HEK293 (cell line): ENCODE measurements at regions not wholly inside any gene's neighbourhood (a gene's known extent, or its start where the extent isn't known, plus 50 kb on each side); places are given as distances from the start of the nearest gene placed in this dataset.

Experiments used
- CTCF ChIA-PET: fragments of 350-600 bp; formaldehyde crosslinking; extraction: SDS; loops from one replicate; lab custom pipeline; 2021; ENCODE audit warnings: antibody characterized with exemption; lab: Yijun Ruan, JAX
- POLR2A ChIA-PET: fragments of 300-600 bp; formaldehyde crosslinking; extraction: SDS; loops from one replicate; lab custom pipeline; 2020; ENCODE audit warnings: antibody characterized with exemption, inconsistent platforms; lab: Yijun Ruan, JAX
- H3K27ac ChIP-seq: fragments of 200-500 bp; sonication (Bioruptor generic); 2 replicates; pipeline ENCODE4 v1.5.1; 2014; ENCODE audit warnings: low read depth, low read length, control low read depth, inconsistent platforms; ENCODE audit errors: extremely low read depth
- H3K36me3 ChIP-seq, 2 experiments: fragments of 200-500 bp in 1 of 2; sonication (Bioruptor generic) in 1 of 2; 1 replicate in 1 of 2; 2 replicates in 1 of 2; pipeline ENCODE4 v1.5.1; 2014 to 2017; ENCODE audit warnings: inconsistent platforms in 2 of 2, low read length in 2 of 2; ENCODE audit not compliant: control insufficient read depth in 2 of 2, insufficient read depth in 1 of 2
- H3K4me1 ChIP-seq: fragments of 200-500 bp; sonication (Bioruptor generic); 2 replicates; pipeline ENCODE4 v1.5.1; 2014; ENCODE audit warnings: mild to moderate bottlenecking, low read length, inconsistent platforms; ENCODE audit not compliant: control insufficient read depth, insufficient read depth
- H3K4me3 ChIP-seq: 2 replicates; pipeline ENCODE4 v1.5.1; 2011; ENCODE audit warnings: low read depth, mild to moderate bottlenecking, control low read depth, low read length, moderate library complexity
- H3K9me3 ChIP-seq: fragments of 200-500 bp; sonication (Bioruptor generic); 2 replicates; pipeline ENCODE4 v1.5.1; 2014; ENCODE audit warnings: low read depth, low read length, inconsistent platforms; ENCODE audit not compliant: control insufficient read depth, insufficient read depth
- SCRT2 ChIP-seq: fragments of 450-650 bp; formaldehyde crosslinking; IDR thresholded peaks from 2 replicates; pipeline ENCODE4 v1.5.1; 2016; ENCODE audit warnings: missing biosample characterization, missing genetic modification characterization
- ZNF223 ChIP-seq: fragments of 450-650 bp; formaldehyde crosslinking; IDR thresholded peaks from 2 replicates; pipeline ENCODE4 v1.5.1; 2016; ENCODE audit warnings: missing biosample characterization, missing genetic modification characterization
- ZNF423 ChIP-seq: fragments of 450-650 bp; formaldehyde crosslinking; IDR thresholded peaks from 2 replicates; pipeline ENCODE4 v1.5.1; 2016; ENCODE audit warnings: missing biosample characterization, missing genetic modification characterization
- ZNF433 ChIP-seq: fragments of 450-650 bp; formaldehyde crosslinking; IDR thresholded peaks from 2 replicates; pipeline ENCODE4 v1.5.1; 2016; ENCODE audit warnings: missing biosample characterization, missing genetic modification characterization, low read depth
- ZNF48 ChIP-seq: fragments of 450-650 bp; formaldehyde crosslinking; IDR thresholded peaks from 2 replicates; pipeline ENCODE4 v1.5.1; 2016; ENCODE audit warnings: missing biosample characterization, missing genetic modification characterization
- TF ChIP-seq, protein P1 (sequence below): fragments of 450-650 bp; formaldehyde crosslinking; IDR thresholded peaks from 2 replicates; pipeline ENCODE4 v1.5.1; 2016; ENCODE audit warnings: missing biosample characterization, missing genetic modification characterization
- TF ChIP-seq, protein P2 (sequence below): fragments of 450-650 bp; formaldehyde crosslinking; optimal IDR thresholded peaks from 2 replicates; pipeline ENCODE3; 2016; ENCODE audit warnings: missing biosample characterization, mild to moderate bottlenecking, missing genetic modification characterization
- TF ChIP-seq, protein P3 (sequence below): fragments of 450-650 bp; formaldehyde crosslinking; IDR thresholded peaks from 2 replicates; pipeline ENCODE4 v1.5.1; 2016; ENCODE audit warnings: missing biosample characterization, missing genetic modification characterization, borderline replicate concordance

DNA sequence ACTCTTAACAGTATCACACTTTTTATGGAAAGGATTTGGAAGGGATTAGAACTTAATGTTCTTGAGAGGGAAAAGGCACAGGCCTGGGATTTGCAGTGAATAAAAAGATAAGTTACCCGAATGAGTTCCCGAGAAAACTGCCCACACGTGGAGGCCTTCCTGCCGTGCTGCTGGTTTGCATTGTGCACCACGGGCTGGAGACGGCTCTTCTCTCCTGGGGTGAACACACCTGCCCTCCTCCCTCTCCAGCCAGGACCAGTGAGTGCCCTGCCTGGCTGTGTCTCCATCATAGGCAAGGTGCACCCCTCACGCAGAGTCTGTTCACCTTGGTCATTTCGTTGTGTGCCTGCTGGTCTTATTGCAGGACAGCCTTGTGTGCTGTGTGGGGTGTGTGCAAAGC, 336.3 kb upstream of the SHH start (continued):
- TF ChIP-seq, protein P1, sequence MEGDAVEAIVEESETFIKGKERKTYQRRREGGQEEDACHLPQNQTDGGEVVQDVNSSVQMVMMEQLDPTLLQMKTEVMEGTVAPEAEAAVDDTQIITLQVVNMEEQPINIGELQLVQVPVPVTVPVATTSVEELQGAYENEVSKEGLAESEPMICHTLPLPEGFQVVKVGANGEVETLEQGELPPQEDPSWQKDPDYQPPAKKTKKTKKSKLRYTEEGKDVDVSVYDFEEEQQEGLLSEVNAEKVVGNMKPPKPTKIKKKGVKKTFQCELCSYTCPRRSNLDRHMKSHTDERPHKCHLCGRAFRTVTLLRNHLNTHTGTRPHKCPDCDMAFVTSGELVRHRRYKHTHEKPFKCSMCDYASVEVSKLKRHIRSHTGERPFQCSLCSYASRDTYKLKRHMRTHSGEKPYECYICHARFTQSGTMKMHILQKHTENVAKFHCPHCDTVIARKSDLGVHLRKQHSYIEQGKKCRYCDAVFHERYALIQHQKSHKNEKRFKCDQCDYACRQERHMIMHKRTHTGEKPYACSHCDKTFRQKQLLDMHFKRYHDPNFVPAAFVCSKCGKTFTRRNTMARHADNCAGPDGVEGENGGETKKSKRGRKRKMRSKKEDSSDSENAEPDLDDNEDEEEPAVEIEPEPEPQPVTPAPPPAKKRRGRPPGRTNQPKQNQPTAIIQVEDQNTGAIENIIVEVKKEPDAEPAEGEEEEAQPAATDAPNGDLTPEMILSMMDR (tag by site-specific recombination), result no peak

DNA sequence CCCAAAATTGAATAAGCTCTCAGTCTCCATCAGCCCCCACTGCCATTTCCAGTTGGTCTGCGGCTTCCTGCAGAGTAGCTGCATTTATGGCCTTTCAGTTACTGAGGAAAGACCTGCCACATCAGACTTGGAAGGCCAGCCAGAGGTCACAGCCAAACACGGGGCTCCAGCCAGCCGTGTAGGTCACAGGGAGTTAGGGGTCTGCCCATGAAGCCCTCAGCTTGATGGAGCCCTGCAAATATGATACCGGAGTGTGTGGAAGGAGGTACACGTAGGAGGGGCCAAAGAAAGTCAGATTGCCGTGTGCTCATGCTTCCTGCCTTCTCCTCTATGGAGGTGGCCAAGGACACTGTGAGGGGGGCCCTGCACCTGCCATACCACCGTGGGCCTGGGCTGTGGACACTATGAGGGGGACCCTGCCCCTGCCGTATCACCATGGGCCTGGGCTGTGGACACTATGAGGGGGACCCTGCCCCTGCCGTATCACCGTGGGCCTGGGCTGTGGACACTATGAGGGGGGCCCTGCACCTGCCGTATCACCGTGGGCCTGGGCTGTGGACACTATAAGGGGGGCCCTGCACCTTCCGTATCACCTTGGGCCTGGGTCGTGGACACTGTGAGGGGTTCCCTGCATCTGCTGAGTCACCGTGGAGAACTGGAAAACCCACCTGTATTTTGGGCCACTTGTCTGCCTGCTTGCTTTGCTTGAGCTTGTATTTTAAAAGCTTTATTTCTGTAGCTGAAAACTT, 335.7 kb upstream of the SHH start:
- Histone ChIP-seq H3K36me3 (no peaks in the 10 kb centered on the region), H3K4me3 (no peak overlapping the region), H3K4me1 (no peaks in the 10 kb centered on the region), H3K9me3 (no peaks in the 10 kb centered on the region), H3K27ac (no peak overlapping the region)
- no peak for TF ChIP-seq ZNF48 (tag by site-specific recombination)
- TF ChIP-seq ZNF223 (tag by site-specific recombination), result no peak
- TF ChIP-seq, protein P2, sequence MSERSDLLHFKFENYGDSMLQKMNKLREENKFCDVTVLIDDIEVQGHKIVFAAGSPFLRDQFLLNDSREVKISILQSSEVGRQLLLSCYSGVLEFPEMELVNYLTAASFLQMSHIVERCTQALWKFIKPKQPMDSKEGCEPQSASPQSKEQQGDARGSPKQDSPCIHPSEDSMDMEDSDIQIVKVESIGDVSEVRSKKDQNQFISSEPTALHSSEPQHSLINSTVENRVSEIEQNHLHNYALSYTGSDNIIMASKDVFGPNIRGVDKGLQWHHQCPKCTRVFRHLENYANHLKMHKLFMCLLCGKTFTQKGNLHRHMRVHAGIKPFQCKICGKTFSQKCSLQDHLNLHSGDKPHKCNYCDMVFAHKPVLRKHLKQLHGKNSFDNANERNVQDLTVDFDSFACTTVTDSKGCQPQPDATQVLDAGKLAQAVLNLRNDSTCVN (tag by site-specific recombination), result no peak
- ChIA-PET POLR2A (no interaction called here), CTCF (interaction anchor here (0.6 to 1.0 kb wide), 2 partner anchors 18 to 550 kb away, joined by 3 read pairs; no protein-coding TSS in a partner anchor)

DNA sequence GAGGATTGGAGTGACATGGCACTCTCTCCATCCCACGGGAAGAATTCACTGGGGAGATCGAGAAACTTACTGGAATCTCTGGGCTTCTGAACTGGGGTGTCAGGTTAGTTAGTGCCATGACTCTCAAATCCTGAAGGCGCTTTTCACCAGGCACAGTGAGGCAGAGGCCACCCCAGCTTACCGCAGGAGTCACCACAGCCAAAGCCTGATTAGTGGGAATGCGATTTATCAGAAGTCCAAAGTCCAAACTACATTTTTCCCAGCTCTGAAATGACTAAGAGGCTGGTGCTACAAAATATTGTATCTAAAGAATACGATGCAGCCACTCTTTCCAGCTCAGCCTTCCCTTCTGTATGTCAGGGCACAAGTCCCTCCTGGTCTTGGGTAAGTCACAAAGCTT, 334.8 kb upstream of the SHH start:
- POLR2A ChIA-PET, result no interaction called here
- Histone ChIP-seq H3K4me3 (no peak overlapping the region), H3K4me1 (no peaks in the 10 kb centered on the region), H3K27ac (no peak overlapping the region), H3K9me3 (no peaks in the 10 kb centered on the region), H3K36me3 (no peaks in the 10 kb centered on the region)
- no peak for TF ChIP-seq ZNF433
- CTCF ChIA-PET, result interaction anchor here (0.6 to 1.0 kb wide), 3 partner anchors 10 to 549 kb away, joined by 3 read pairs; no protein-coding TSS in a partner anchor

DNA sequence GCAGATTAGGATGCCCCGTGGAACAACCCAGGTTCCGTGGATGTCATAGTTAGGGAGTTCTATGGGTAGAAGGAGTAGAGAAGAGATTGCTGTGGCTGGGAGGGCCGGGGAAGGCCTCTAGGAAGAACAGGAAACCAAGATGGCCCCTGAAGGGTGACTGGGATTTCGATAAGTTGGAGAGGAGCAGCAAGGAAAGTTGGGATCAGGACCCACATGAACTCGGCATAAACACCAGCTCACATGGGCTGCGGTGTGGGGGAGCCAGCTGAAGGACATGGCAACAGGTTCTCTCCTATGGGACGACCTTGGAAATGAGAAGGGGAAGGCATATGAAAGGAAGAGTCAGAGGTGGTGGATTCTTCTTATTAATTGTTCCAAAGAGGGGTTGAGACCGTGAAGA, 333.7 kb upstream of the SHH start:
- Histone ChIP-seq H3K9me3 (no peaks in the 10 kb centered on the region), H3K36me3 (no peaks in the 10 kb centered on the region), H3K4me1 (no peaks in the 10 kb centered on the region), H3K27ac (no peak overlapping the region), H3K4me3 (no peak overlapping the region)
- POLR2A ChIA-PET, result no interaction called here
- 0 out of 2 replicates have a peak, but pooled peaks have one; percentile 20 for TF ChIP-seq SCRT2 (tag by site-specific recombination)
- TF ChIP-seq ZNF423 (tag by site-specific recombination), result no peak
- CTCF ChIA-PET, result no interaction called here

DNA sequence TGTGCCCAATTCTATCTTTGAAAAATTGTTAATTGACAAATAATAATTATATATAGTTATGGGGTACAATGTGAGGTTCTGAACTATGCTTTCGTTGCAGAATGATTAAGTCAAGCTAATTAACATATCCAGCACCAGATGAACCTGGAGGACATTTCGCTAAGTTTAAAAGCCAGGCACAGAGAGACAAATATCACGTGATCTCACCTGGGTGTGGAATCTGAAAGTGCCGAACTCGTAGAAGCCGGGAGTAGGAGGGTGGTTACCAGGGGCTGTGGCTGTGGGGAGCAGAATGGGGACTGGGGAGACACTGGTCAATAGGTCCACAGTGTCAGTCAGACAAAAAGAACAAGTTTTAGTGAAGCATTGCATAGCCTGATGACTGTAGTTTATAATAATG, 332.9 kb upstream of the SHH start:
- TF ChIP-seq, protein P3, sequence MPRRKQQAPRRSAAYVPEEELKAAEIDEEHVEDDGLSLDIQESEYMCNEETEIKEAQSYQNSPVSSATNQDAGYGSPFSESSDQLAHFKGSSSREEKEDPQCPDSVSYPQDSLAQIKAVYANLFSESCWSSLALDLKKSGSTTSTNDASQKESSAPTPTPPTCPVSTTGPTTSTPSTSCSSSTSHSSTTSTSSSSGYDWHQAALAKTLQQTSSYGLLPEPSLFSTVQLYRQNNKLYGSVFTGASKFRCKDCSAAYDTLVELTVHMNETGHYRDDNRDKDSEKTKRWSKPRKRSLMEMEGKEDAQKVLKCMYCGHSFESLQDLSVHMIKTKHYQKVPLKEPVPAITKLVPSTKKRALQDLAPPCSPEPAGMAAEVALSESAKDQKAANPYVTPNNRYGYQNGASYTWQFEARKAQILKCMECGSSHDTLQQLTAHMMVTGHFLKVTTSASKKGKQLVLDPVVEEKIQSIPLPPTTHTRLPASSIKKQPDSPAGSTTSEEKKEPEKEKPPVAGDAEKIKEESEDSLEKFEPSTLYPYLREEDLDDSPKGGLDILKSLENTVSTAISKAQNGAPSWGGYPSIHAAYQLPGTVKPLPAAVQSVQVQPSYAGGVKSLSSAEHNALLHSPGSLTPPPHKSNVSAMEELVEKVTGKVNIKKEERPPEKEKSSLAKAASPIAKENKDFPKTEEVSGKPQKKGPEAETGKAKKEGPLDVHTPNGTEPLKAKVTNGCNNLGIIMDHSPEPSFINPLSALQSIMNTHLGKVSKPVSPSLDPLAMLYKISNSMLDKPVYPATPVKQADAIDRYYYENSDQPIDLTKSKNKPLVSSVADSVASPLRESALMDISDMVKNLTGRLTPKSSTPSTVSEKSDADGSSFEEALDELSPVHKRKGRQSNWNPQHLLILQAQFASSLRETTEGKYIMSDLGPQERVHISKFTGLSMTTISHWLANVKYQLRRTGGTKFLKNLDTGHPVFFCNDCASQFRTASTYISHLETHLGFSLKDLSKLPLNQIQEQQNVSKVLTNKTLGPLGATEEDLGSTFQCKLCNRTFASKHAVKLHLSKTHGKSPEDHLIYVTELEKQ (tag by site-specific recombination), result no peak
- Histone ChIP-seq H3K4me1 (no peaks in the 10 kb centered on the region), H3K4me3 (no peak overlapping the region), H3K36me3 (no peaks in the 10 kb centered on the region), H3K9me3 (no peaks in the 10 kb centered on the region), H3K27ac (no peak overlapping the region)
- CTCF ChIA-PET, result interaction anchor here (0.9 kb wide), 1 partner anchor 11 kb away, joined by 4 read pairs; no protein-coding TSS in a partner anchor
- POLR2A ChIA-PET, result no interaction called here
